SIG-M5 treated with dmso at 0.1 percent for 504 hours (cell line): ENCODE measurements at regions not wholly inside any gene's neighbourhood (a gene's known extent, or its start where the extent isn't known, plus 50 kb on each side); places are given as distances from the start of the nearest gene placed in this dataset.

Experiments used
- DNase-seq: peaks from one replicate; lab custom pipeline; 2025; ENCODE audit not compliant: unreplicated experiment; lab: John Stamatoyannopoulos, UW

GRCh38 chr2:16565481-16565880, 100.2 kb downstream of the CYRIA start:
- no peak for DNase-seq

- DNase-seq = no peak
Observed at GRCh38 chr2:16561676-16562075, 104.0 kb downstream of the CYRIA start.

- DNase-seq = no peak
Observed at GRCh38 chr2:16561251-16561650, 104.4 kb downstream of the CYRIA start.

- DNase-seq = no peak
Observed at GRCh38 chr2:16559278-16560067, 106.2 kb downstream of the CYRIA start.

GRCh38 chr2:16554060-16554583, 111.5 kb downstream of the CYRIA start:
- DNase-seq = no peak

- DNase-seq = peak; percentile 62
Observed at GRCh38 chr2:16553226-16553625, 112.4 kb downstream of the CYRIA start.

- DNase-seq = no peak
Observed at GRCh38 chr2:16552202-16552601, 113.4 kb downstream of the CYRIA start.

- no peak for DNase-seq
Observed at GRCh38 chr2:16548036-16548435, 117.6 kb downstream of the CYRIA start.

- peak; percentile 40 for DNase-seq
Observed at GRCh38 chr2:16546128-16546754, 119.4 kb downstream of the CYRIA start.

- DNase-seq = no peak
Observed at GRCh38 chr2:16538707-16539106, 126.9 kb downstream of the CYRIA start.

- no peak for DNase-seq
Observed at GRCh38 chr2:16537347-16537746, 128.3 kb downstream of the CYRIA start.

GRCh38 chr2:16526193-16526592, 139.4 kb downstream of the CYRIA start:
- no peak for DNase-seq

GRCh38 chr2:16525265-16525887, 140.3 kb downstream of the CYRIA start:
- DNase-seq = no peak

GRCh38 chr2:16523711-16524110, 141.9 kb downstream of the CYRIA start:
- no peak for DNase-seq

- no peak for DNase-seq
Observed at GRCh38 chr2:16522031-16522831, 143.4 kb downstream of the CYRIA start.

- no peak for DNase-seq
Observed at GRCh38 chr2:16520891-16521290, 144.7 kb downstream of the CYRIA start.

- no peak for DNase-seq
Observed at GRCh38 chr2:16515696-16516095, 149.9 kb downstream of the CYRIA start.

- DNase-seq = no peak
Observed at GRCh38 chr2:16513626-16514025, 152.0 kb downstream of the CYRIA start.

GRCh38 chr2:16511041-16511440, 154.6 kb downstream of the CYRIA start:
- no peak for DNase-seq

- DNase-seq = no peak
Observed at GRCh38 chr2:16509042-16509441, 156.6 kb downstream of the CYRIA start.

GRCh38 chr2:16508490-16508851, 157.2 kb downstream of the CYRIA start:
- no peak for DNase-seq
